HCT116 (cell line): ENCODE measurements at regions not wholly inside any gene's neighbourhood (a gene's known extent, or its start where the extent isn't known, plus 50 kb on each side); places are given as distances from the start of the nearest gene placed in this dataset.

Source experiments
- ATAC-seq: fragments of 200-7000 bp; cut with Tn5 transposase; 2 replicates; pipeline ENCODE4 v1.9.1; 2020; ENCODE audit warnings: mild to moderate bottlenecking, moderate library complexity
- BruUV-seq: library from RNA; stranded (reverse); fragments of 400-500 nt; replicated peaks from 2 replicates; lab custom pipeline; 2021; lab: Mats Ljungman, UMichigan
- CTCF ChIA-PET: fragments of 300-600 bp; sonication (Branson Sonifier 250); formaldehyde crosslinking; loops from one replicate; lab custom pipeline; 2021; ENCODE audit warnings: antibody characterized with exemption; lab: Charles Lee
- POLR2A ChIA-PET: fragments of 300-600, 350-600 bp; sonication (Branson Sonifier 250); formaldehyde crosslinking; loops from one replicate; lab custom pipeline; 2021; ENCODE audit warnings: antibody characterized with exemption; lab: Charles Lee
- RAD21 ChIA-PET, 2 experiments: fragments of 300-600 bp; sonication (Branson Sonifier 250); formaldehyde crosslinking; loops; one replicate each; lab custom pipeline; 2023; ENCODE audit warnings: low total read pairs in 2 of 2; ENCODE audit not compliant: uncharacterized antibody in 2 of 2, unreplicated experiment in 2 of 2, low non-redundant PET in 1 of 2; lab: Charles Lee
- DNase-seq: peaks from one replicate; pipeline ENCODE4 v3.0.0-alpha.2; 2010; ENCODE audit warnings: low read depth, low spot score
- H2AFZ ChIP-seq: fragments of 200-600 bp; shearing (Covaris generic), sonication (generic); 2 replicates; pipeline ENCODE4 v1.6.1; 2017; ENCODE audit warnings: low read depth, mixed run types, mixed read lengths, antibody characterized with exemption, low read length; ENCODE audit not compliant: poor library complexity, severe bottlenecking
- H3K27ac ChIP-seq: 2 replicates; pipeline ENCODE4 v1.5.1; 2012; ENCODE audit warnings: low read depth, low read length
- H3K27me3 ChIP-seq: fragments of 200-600 bp; sonication (generic); 2 replicates; pipeline ENCODE4 v1.6.1; 2016; ENCODE audit warnings: mixed run types, low read length, mixed read lengths; ENCODE audit not compliant: insufficient read depth
- H3K36me3 ChIP-seq, 2 experiments: fragments of 200-500 bp in 1 of 2; fragments of 200-600 bp in 1 of 2; sonication (Bioruptor generic) in 1 of 2; sonication (generic) in 1 of 2; 2 replicates each; pipeline versions ENCODE4 v1.5.1 to v1.6.1; 2014 to 2016; ENCODE audit warnings: low read length in 2 of 2, inconsistent platforms in 1 of 2, mixed read lengths in 1 of 2, mixed run types in 1 of 2; ENCODE audit not compliant: insufficient read depth in 2 of 2, control insufficient read depth in 1 of 2
- H3K4me1 ChIP-seq, 2 experiments: fragments of 200-600 bp in 1 of 2; sonication (generic) in 1 of 2; 2 replicates each; pipeline versions ENCODE4 v1.5.1 to v1.6.1; 2012 to 2017; ENCODE audit warnings: low read length in 2 of 2, inconsistent platforms in 1 of 2, mild to moderate bottlenecking in 1 of 2, mixed read lengths in 1 of 2, mixed run types in 1 of 2, moderate library complexity in 1 of 2; ENCODE audit not compliant: insufficient read depth in 2 of 2, control insufficient read depth in 1 of 2
- H3K4me2 ChIP-seq: fragments of 200-600 bp; sonication (generic); 2 replicates; pipeline ENCODE4 v1.6.1; 2017; ENCODE audit warnings: mixed run types, low read length, mixed read lengths
- H3K4me3 ChIP-seq, 2 experiments: fragments of 200-600 bp in 1 of 2; sonication (generic) in 1 of 2; replicated peaks in 1 of 2; 2 replicates each; pipeline ENCODE4 v1.5.1; 2011 to 2016; ENCODE audit warnings: low read length in 2 of 2, control low read depth in 1 of 2, low read depth in 1 of 2, mild to moderate bottlenecking in 1 of 2, mixed read lengths in 1 of 2, mixed run types in 1 of 2
- H3K79me2 ChIP-seq: fragments of 200-600 bp; sonication (generic); 2 replicates; pipeline ENCODE4 v1.6.1; 2017; ENCODE audit warnings: mild to moderate bottlenecking, mixed run types, low read length, moderate library complexity, mixed read lengths; ENCODE audit not compliant: insufficient read depth
- H3K9ac ChIP-seq: fragments of 200-600 bp; sonication (generic); 2 replicates; pipeline ENCODE4 v1.6.1; 2016; ENCODE audit warnings: low read length, mixed read lengths
- H3K9me2 ChIP-seq: fragments of 200-600 bp; sonication (generic), shearing (Covaris generic); 2 replicates; pipeline ENCODE4 v1.6.1; 2017; ENCODE audit warnings: mixed run types, mild to moderate bottlenecking, moderate library complexity; ENCODE audit not compliant: insufficient read depth
- H3K9me3 ChIP-seq, 2 experiments: fragments of 200-500 bp in 1 of 2; fragments of 200-600 bp in 1 of 2; sonication (Bioruptor generic) in 1 of 2; sonication (generic) in 1 of 2; 2 replicates each; pipeline ENCODE4 v1.6.1; 2014 to 2017; ENCODE audit warnings: low read length in 2 of 2, mixed read lengths in 2 of 2, inconsistent platforms in 1 of 2, low read depth in 1 of 2, mild to moderate bottlenecking in 1 of 2, mixed run types in 1 of 2, moderate library complexity in 1 of 2; ENCODE audit not compliant: control insufficient read depth in 1 of 2, insufficient read depth in 1 of 2
- H4K20me1 ChIP-seq: fragments of 200-600 bp; sonication (generic), shearing (Covaris generic); 2 replicates; pipeline ENCODE4 v1.6.1; 2017; ENCODE audit warnings: mixed run types, mild to moderate bottlenecking, moderate library complexity; ENCODE audit not compliant: insufficient read depth
- CEBPB ChIP-seq: IDR thresholded peaks from 2 replicates; pipeline ENCODE4 v1.6.1; 2012; ENCODE audit warnings: low read depth
- EGR1 ChIP-seq: IDR thresholded peaks from 2 replicates; pipeline ENCODE4 v1.6.1; 2012; ENCODE audit warnings: low read depth
- ELF1 ChIP-seq: IDR thresholded peaks from 2 replicates; pipeline ENCODE4 v1.6.1; 2012; ENCODE audit warnings: low read depth, borderline replicate concordance
- EZH2 ChIP-seq: fragments of 200-600 bp; sonication (generic); IDR thresholded peaks from 2 replicates; pipeline ENCODE4 v1.6.1; 2017; ENCODE audit warnings: antibody characterized with exemption, mixed run types
- JUND ChIP-seq: IDR thresholded peaks from 2 replicates; pipeline ENCODE4 v1.6.1; 2012
- POLR2A ChIP-seq: IDR thresholded peaks from 2 replicates; pipeline ENCODE4 v1.7.0; 2011; ENCODE audit warnings: borderline replicate concordance; ENCODE audit not compliant: insufficient read depth, insufficient read length; ENCODE audit errors: extremely low read depth
- RAD21 ChIP-seq: IDR thresholded peaks from 2 replicates; pipeline ENCODE4 v1.6.1; 2012; ENCODE audit warnings: low read depth, mild to moderate bottlenecking
- SIN3A ChIP-seq: IDR thresholded peaks from 2 replicates; pipeline ENCODE4 v1.6.1; 2012; ENCODE audit warnings: low read depth
- SP1 ChIP-seq: IDR thresholded peaks from 2 replicates; pipeline ENCODE4 v1.6.1; 2012; ENCODE audit warnings: low read depth
- SRF ChIP-seq: IDR thresholded peaks from 2 replicates; pipeline ENCODE4 v1.6.1; 2012; ENCODE audit warnings: low read depth
- TCF7L2 ChIP-seq: IDR thresholded peaks from 2 replicates; pipeline ENCODE4 v1.7.0; 2011; ENCODE audit warnings: borderline replicate concordance, inconsistent platforms; ENCODE audit not compliant: insufficient read depth, insufficient read length; ENCODE audit errors: extremely low read depth
- YY1 ChIP-seq: IDR thresholded peaks from 2 replicates; pipeline ENCODE4 v1.6.1; 2011; ENCODE audit warnings: low read length, low read depth, moderate library complexity, mild to moderate bottlenecking; ENCODE audit not compliant: insufficient replicate concordance; ENCODE audit errors: extremely low read depth
- ZFX ChIP-seq: fragments of 450-650 bp; IDR thresholded peaks from 2 replicates; pipeline ENCODE4 v1.6.1; 2017
- intact Hi-C: fragments of 100-400 bp; cut with micrococcal nuclease; formaldehyde crosslinking; loops from 2 replicates; pipeline ENCODE4 v1.10.0; 2022
- TF ChIP-seq, protein P1 (sequence below): IDR thresholded peaks from 2 replicates; pipeline ENCODE4 v1.6.1; 2012; ENCODE audit warnings: low read depth
- TF ChIP-seq, protein P2 (sequence below): IDR thresholded peaks from 2 replicates; pipeline ENCODE4 v1.6.1; 2012
- TF ChIP-seq, protein P3 (sequence below): IDR thresholded peaks from 2 replicates; pipeline ENCODE4 v1.6.1; 2011; ENCODE audit warnings: mild to moderate bottlenecking, low read length, moderate library complexity; ENCODE audit not compliant: insufficient replicate concordance; ENCODE audit errors: extremely low read depth

DNA sequence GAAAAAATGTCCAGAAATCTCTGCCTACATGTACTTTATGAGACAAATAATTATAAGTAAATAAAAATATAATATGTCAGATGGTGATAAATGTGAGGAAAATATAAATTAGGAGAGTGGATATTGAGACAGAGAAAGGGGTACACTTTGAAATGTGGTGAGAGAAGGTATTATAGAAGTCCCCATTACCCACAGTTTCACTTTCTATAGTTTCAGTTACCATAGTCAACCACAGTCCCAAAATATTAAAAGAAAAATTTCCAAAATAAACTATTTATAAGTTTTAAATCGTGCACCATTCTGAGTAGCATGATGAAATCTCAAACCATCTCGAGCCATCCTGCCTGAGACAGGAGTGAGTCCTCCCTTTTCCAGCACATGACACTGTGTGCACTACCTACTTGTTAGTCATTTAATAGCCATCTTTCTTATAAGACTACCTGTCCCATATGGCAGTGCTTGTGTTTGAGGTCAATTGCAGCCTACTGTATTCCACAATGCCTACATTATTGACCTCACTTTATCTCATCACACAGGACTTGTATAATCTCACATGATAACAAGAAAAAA, 653.7 kb downstream of the DACH1 start:
- no peak for ATAC-seq
- ChIA-PET RAD21 (no interaction called here), POLR2A (no interaction called here), CTCF (no interaction called here)
- BruUV-seq = no TSS peak
- TF ChIP-seq, protein P1, sequence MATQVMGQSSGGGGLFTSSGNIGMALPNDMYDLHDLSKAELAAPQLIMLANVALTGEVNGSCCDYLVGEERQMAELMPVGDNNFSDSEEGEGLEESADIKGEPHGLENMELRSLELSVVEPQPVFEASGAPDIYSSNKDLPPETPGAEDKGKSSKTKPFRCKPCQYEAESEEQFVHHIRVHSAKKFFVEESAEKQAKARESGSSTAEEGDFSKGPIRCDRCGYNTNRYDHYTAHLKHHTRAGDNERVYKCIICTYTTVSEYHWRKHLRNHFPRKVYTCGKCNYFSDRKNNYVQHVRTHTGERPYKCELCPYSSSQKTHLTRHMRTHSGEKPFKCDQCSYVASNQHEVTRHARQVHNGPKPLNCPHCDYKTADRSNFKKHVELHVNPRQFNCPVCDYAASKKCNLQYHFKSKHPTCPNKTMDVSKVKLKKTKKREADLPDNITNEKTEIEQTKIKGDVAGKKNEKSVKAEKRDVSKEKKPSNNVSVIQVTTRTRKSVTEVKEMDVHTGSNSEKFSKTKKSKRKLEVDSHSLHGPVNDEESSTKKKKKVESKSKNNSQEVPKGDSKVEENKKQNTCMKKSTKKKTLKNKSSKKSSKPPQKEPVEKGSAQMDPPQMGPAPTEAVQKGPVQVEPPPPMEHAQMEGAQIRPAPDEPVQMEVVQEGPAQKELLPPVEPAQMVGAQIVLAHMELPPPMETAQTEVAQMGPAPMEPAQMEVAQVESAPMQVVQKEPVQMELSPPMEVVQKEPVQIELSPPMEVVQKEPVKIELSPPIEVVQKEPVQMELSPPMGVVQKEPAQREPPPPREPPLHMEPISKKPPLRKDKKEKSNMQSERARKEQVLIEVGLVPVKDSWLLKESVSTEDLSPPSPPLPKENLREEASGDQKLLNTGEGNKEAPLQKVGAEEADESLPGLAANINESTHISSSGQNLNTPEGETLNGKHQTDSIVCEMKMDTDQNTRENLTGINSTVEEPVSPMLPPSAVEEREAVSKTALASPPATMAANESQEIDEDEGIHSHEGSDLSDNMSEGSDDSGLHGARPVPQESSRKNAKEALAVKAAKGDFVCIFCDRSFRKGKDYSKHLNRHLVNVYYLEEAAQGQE = no peak
- TF ChIP-seq EGR1 (no peak), EZH2 (no peak), ZFX (no peak), JUND (no peak), SIN3A (no peak), SRF (no peak), POLR2A (no peak), ELF1 (no peak), RAD21 (no peak), TCF7L2 (no peak), CEBPB (no peak), YY1 (no peak), SP1 (no peak)
- TF ChIP-seq, protein P2, sequence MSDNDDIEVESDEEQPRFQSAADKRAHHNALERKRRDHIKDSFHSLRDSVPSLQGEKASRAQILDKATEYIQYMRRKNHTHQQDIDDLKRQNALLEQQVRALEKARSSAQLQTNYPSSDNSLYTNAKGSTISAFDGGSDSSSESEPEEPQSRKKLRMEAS = no peak
- TF ChIP-seq, protein P3, sequence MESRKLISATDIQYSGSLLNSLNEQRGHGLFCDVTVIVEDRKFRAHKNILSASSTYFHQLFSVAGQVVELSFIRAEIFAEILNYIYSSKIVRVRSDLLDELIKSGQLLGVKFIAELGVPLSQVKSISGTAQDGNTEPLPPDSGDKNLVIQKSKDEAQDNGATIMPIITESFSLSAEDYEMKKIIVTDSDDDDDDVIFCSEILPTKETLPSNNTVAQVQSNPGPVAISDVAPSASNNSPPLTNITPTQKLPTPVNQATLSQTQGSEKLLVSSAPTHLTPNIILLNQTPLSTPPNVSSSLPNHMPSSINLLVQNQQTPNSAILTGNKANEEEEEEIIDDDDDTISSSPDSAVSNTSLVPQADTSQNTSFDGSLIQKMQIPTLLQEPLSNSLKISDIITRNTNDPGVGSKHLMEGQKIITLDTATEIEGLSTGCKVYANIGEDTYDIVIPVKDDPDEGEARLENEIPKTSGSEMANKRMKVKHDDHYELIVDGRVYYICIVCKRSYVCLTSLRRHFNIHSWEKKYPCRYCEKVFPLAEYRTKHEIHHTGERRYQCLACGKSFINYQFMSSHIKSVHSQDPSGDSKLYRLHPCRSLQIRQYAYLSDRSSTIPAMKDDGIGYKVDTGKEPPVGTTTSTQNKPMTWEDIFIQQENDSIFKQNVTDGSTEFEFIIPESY = no peak
- Histone ChIP-seq H4K20me1 (no peaks in the 10 kb centered on the region), H2AFZ (no peak overlapping the region), H3K79me2 (no peaks in the 10 kb centered on the region), H3K9me3 (no peaks in the 10 kb centered on the region; a peak in 1 of 4 replicates), H3K36me3 (no peaks in the 10 kb centered on the region), H3K9ac (no peak overlapping the region), H3K4me3 (no peak overlapping the region), H3K4me2 (no peak overlapping the region), H3K27me3 (no peaks in the 10 kb centered on the region), H3K27ac (no peak overlapping the region), H3K4me1 (no peaks in the 10 kb centered on the region), H3K9me2 (no peaks in the 10 kb centered on the region)
- no peak for DNase-seq
- intact Hi-C loops = loop anchor here (10.0 kb wide), 1 partner anchor 489 kb away; no protein-coding TSS in a partner anchor
